Right lobe of liver (tissue), 6 donors: ENCODE measurements at regions not wholly inside any gene's neighbourhood (a gene's known extent, or its start where the extent isn't known, plus 50 kb on each side); places are given as distances from the start of the nearest gene placed in this dataset.

ENCODE experiments used
- ATAC-seq, 4 donors: fragments of 200-7000 bp; cut with Tn5 transposase; one replicate each; pipeline ENCODE4 v1.9.1; 2020; ENCODE audit warnings: mild to moderate bottlenecking in 4 of 4, moderate library complexity in 4 of 4
- DNase-seq, 3 donors: peaks; one replicate each; pipeline ENCODE4 v3.0.0-alpha.2; 2020
- H3K27ac ChIP-seq, 3 donors: fragments of 200-600 bp; one replicate each; pipeline ENCODE4 v1.8.0; 2022
- H3K27me3 ChIP-seq, 2 donors: fragments of 200-600 bp; one replicate each; pipeline ENCODE4 v1.8.0; 2022
- H3K36me3 ChIP-seq, 4 donors: fragments of 200-600 bp; sonication (generic) in 1 of 4; one replicate each; pipeline versions ENCODE4 v1.5.1 to v1.8.0; 2017 to 2022; ENCODE audit warnings: control low read depth in 1 of 4
- H3K4me1 ChIP-seq, 4 donors: fragments of 200-600 bp; sonication (generic) in 1 of 4; one replicate each; pipeline versions ENCODE4 v1.5.1 to v1.8.0; 2017 to 2022; ENCODE audit warnings: control low read depth in 1 of 4
- H3K4me3 ChIP-seq, 3 donors: fragments of 200-600 bp; one replicate each; pipeline ENCODE4 v1.8.0; 2022
- H3K9me3 ChIP-seq, 4 donors: fragments of 200-600 bp; sonication (generic) in 1 of 4; one replicate each; pipeline versions ENCODE4 v1.5.1 to v1.8.0; 2017 to 2022; ENCODE audit warnings: control low read depth in 1 of 4
- CTCF ChIP-seq, 4 donors: fragments of 200-600 bp in 3 of 4; fragments of 450-650 bp in 1 of 4; IDR thresholded peaks; one replicate each; pipeline versions ENCODE4 v1.5.1 to v1.8.0; 2016 to 2022; ENCODE audit warnings: antibody characterized with exemption in 4 of 4, mild to moderate bottlenecking in 2 of 4
- POLR2A ChIP-seq: fragments of 450-650 bp; IDR thresholded peaks from one replicate; pipeline ENCODE4 v1.6.1; 2017; ENCODE audit warnings: antibody characterized with exemption, mild to moderate bottlenecking
- WGBS: methylation state at CpG from one replicate; pipeline ENCODE4 v1.1.6; 2018; ENCODE audit warnings: low coverage, low lambda C conversion rate; ENCODE audit not compliant: insufficient coverage; ENCODE audit errors: missing lambda C conversion rate; 5-methylcytosine and 5-hydroxymethylcytosine counted together
- intact Hi-C, 2 donors: fragments of 100-400 bp; cut with DNase I; formaldehyde crosslinking; loops; one replicate each; pipeline versions ENCODE4 v1.11.2 to v1.14.1; 2022
- donor health status: DM: no; HTN: yes; CAD: no.
- donor health status: DM: no; HTN: no; CAD: no.
- donor health status: DM: no; HTN: no; CAD: no.
- donor health status: DM: no; HTN: yes; CAD: no.
- donor health status: DM: no; HTN: yes; CAD: no.

GRCh38 chr18:65260030-65260429, 490.8 kb upstream of the CDH7 start:
- H3K36me3 ChIP-seq: no peaks in the 10 kb centered on the region
- DNase-seq: no peak
- H3K27ac ChIP-seq: no peak overlapping the region
- intact Hi-C loops: no loop called here
- H3K9me3 ChIP-seq: peaks cover 0 to 3% (median 0%) of the 10 kb centered on the region in 4 donors
- H3K4me3 ChIP-seq: no peak overlapping the region
- H3K4me1 ChIP-seq: no peaks in the 10 kb centered on the region
- TF ChIP-seq POLR2A: no peak
- no peak for TF ChIP-seq CTCF (IDR thresholded peaks at IDR 0.05)
- 29% methylated on average over 2 of the region's 2 CpGs for WGBS
- ATAC-seq: no peak
- H3K27me3 ChIP-seq: no peaks in the 10 kb centered on the region

DNA sequence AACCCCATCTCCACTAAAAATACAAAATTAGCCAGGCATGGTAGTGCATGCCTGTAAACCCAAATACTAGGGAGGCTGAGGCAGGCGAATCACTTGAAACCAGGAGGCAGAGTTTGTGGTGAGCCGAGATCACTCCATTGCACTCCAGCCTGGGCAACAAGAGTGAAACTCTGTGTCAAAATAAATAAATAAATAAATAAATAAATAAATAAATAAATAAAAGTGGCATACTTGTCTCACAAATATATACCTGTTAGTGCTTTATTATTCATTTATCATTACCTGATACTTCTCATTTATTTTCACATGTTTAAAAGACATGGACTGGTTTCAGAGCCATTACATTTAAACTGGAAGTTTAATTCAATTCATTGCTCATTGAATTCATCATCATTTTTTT, 491.4 kb upstream of the CDH7 start:
- Histone ChIP-seq H3K4me1 (no peaks in the 10 kb centered on the region), H3K9me3 (peaks cover 0 to 3% (median 0%) of the 10 kb centered on the region in 4 donors), H3K27ac (no peak overlapping the region), H3K27me3 (no peaks in the 10 kb centered on the region), H3K36me3 (no peaks in the 10 kb centered on the region), H3K4me3 (no peak overlapping the region)
- ATAC-seq: no peak
- WGBS: 44% methylated on average over 2 of the region's 2 CpGs
- intact Hi-C loops: no loop called here
- DNase-seq: no peak
- TF ChIP-seq CTCF (IDR thresholded peaks at IDR 0.05): no peak
- no peak for TF ChIP-seq POLR2A

DNA sequence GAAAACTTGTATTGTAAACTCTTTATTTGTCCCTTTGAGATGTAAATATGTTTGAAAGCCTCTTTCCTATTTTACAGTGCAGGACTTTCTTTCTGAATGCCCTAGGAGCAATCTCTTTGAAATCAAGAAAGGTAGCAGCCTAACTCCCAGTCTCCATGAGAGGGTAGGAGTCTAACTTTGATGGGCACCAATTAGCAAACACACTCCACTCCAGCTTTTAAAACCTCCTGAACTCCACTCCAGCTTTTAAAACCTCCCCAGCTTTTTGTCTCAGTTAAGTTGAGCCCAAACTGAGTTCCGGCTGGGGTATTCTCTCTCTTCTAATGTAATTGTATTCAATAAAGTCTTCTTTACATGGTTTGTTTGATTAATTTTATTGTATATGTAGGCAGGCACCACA, 493.7 kb upstream of the CDH7 start:
- TF ChIP-seq POLR2A: no peak
- TF ChIP-seq CTCF (IDR thresholded peaks at IDR 0.05): no peak
- Histone ChIP-seq H3K36me3 (no peaks in the 10 kb centered on the region), H3K27ac (no peak overlapping the region), H3K4me3 (no peak overlapping the region), H3K9me3 (peaks cover 0 to 3% (median 0%) of the 10 kb centered on the region in 4 donors), H3K27me3 (no peaks in the 10 kb centered on the region), H3K4me1 (no peaks in the 10 kb centered on the region)
- intact Hi-C loops: no loop called here
- DNase-seq (no peak), ATAC-seq (no peak)
- WGBS: 38% methylated on average over 1 of the region's 1 CpG

DNA sequence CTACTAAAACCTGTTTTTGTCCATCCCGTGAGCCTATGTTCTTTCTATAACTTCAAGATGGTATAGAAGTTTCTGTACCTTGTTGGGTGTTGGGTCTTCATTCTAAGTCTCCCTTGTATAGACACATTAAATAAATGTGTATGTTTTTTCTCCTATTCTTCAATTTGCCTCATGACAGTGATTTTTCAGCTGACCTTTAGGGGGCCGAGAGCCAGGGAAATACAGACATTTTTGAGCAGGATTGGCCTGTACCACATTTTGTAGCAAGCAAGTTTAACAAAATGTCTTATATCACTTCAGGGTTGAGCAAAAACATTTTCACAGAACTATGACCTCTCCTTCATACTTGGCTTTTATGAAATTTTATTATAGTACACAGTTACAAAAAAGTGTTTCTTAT, 495.4 kb upstream of the CDH7 start:
- Histone ChIP-seq H3K36me3 (no peaks in the 10 kb centered on the region), H3K27me3 (no peaks in the 10 kb centered on the region), H3K27ac (no peak overlapping the region), H3K9me3 (peaks cover 0 to 3% (median 0%) of the 10 kb centered on the region in 4 donors), H3K4me1 (no peaks in the 10 kb centered on the region), H3K4me3 (no peak overlapping the region)
- no peak for ATAC-seq
- intact Hi-C loops: no loop called here
- no peak for DNase-seq
- TF ChIP-seq CTCF (IDR thresholded peaks at IDR 0.05) (no peak), POLR2A (no peak)
- WGBS: 40% methylated on average over 2 of the region's 2 CpGs

- Histone ChIP-seq H3K27me3 (no peaks in the 10 kb centered on the region), H3K4me1 (no peaks in the 10 kb centered on the region), H3K36me3 (no peaks in the 10 kb centered on the region), H3K9me3 (no peaks in the 10 kb centered on the region), H3K27ac (no peak overlapping the region), H3K4me3 (no peak overlapping the region)
- ATAC-seq: no peak
- no peak for DNase-seq
- 86% methylated on average over 1 of the region's 1 CpG for WGBS
- TF ChIP-seq CTCF (IDR thresholded peaks at IDR 0.05) (no peak), POLR2A (no peak)
- intact Hi-C loops: no loop called here
These were observed 511.0 kb upstream of the CDH7 start for GRCh38 chr18:65239787-65240186.
